Muscle of back (tissue), 3 donors: ENCODE measurements at regions not wholly inside any gene's neighbourhood (a gene's known extent, or its start where the extent isn't known, plus 50 kb on each side); places are given as distances from the start of the nearest gene placed in this dataset.

Source experiments
- DNase-seq, 3 donors: peaks; one replicate each; pipeline versions ENCODE4 v3.0.0 to v3.0.0-alpha.2; 2013

- peak in 1 of 3 donors; percentile 52 for DNase-seq
Measured at GRCh38 chr11:126129727-126130671, 67.3 kb upstream of the CDON start.

GRCh38 chr11:126127898-126128297 lies 65.2 kb upstream of the CDON start:
- DNase-seq, result peak in 1 of 3 donors; percentile 55

GRCh38 chr11:126127284-126127845 lies 64.7 kb upstream of the CDON start:
- no peak for DNase-seq

DNA sequence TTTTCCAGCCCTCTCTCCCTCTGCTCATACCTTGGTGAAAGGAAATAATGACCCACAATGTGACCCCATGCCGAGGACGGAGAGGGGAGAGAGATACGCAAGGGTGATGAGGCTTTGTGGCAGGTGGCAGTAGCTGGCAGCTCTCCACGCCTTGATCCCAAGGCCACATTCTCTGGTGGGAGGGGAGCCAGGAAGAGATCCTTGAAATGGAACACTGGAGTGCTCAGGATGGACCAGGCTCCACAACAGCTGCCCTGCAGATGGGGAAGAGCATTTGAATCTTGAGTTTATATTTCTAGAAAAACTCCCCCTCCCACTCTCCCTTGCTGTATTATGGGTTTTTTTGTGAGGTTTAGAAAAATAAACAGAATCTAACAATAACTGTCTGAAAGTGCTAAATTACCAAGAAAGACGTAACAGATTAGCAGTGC lies 61.6 kb upstream of the CDON start:
- peak in 1 of 3 donors; percentile 65 for DNase-seq

- DNase-seq, result peak in 1 of 3 donors; percentile 66
Measured at GRCh38 chr11:126123686-126124085, 61.0 kb upstream of the CDON start.

DNA sequence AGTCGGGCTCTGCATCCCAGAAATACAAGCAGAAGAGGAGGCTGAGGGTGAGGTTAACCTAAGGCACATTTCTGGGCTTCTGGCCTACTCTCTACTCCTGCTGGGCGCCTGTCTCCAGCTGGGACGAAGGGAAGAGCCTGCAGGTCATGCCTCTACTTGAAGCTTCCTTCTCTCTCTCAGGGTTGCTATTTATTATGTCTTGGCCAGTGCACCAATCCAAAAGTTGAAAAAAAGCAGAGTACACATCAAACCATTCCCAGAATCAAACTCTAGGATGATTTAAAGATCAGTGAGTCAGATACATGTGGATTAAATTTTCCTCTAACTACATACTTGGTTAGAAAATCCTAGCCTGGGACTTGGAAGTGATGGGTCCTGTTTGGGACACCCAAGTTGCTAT lies 60.2 kb upstream of the CDON start:
- DNase-seq, result peak in 1 of 3 donors; percentile 79

- DNase-seq, result no peak
Measured at GRCh38 chr11:126121296-126121695, 58.6 kb upstream of the CDON start.

DNA sequence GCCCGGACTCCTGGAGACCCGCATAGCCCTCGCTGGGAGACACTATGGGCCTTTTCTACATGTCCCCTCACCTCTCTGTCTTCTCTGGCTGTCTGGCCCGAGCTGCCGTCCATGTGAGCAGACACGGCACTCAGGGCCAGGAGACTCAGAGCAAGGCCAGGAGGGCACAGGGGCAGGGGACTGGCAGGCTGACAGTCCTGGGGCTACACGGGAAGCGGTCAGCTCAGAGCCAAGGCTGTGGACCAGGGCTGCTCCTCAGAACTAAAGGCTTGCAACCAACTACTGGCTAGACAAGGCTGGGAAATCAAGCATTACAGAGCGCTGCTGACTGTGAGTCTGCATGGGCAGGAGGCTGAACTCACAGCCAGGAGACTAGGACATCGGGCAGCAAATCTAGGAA lies 56.1 kb upstream of the CDON start:
- no peak for DNase-seq

DNA sequence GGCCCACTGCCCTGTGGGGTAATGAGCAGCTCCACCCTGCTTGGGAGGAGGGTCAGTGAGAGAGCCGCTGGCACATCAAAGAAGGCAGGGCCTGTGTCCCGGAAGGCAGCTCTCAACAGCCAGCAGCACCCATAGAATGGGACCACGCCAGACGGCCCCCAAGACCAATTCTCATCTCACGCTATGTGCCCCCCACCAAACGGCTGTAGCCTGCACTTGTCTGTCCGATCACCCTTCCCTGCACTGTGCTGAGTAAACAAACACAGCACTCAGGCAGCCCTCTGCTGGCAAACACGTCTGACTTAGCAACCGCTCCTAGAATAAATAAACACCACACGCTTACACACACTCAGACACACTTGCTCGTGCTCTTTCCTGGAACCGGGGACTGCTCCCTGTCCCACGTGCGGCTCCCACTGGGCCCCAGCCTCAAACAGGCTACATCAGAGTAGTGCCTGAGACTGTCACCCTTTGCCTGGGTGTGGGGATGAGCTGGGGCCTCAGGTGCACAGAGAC lies 53.2 kb upstream of the CDON start:
- peak; percentile 80 to 93 (median 87) for DNase-seq

DNA sequence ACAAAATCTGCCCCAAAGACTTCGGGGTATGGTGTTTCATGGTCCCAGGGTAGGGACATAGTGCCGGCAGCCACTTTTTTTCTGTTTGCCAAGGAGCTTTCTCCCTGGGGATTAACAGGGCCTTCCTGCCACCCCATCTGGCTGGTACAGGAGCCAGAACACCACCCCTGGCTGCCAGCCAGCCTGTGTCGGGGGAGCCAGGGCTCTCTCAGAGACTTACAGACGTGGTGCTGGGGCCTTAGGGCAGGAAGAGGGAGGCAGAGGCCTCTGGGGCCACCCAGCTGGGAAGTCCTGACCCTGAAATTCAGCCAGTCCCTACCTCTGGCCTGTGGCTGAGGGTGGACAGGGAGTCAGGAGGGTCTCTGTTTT lies 52.4 kb upstream of the CDON start:
- no peak for DNase-seq

DNA sequence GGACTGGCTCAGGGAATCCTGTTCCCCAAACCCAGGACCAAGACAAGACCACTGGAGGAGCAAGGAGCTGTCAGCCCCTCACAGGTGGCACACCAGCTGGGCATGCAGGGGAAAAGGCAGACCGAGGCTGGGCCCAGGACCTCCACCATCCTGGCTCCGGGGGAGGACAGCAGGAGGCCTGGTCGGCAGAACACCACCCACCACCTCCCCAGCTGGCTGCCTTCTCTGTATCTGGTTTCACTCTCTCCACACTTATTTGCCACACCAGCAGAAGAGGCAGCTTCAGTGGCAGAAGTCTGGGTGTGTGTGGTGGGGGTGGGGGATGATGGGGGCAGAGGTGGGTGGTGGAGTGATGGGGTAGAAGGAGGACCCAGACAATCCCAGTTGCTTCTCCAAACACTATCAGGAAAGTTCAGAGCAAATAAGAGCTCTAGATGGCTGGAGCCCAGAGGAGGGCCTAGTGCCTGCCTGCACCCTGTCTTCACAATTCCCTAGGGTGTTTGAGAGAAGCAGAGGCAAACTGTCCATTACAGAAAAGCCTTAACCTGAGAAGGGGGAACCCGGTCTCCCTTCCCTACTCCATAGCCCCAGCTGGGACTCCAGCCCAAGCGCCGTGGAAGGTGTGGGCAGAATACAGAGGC lies 51.9 kb upstream of the CDON start:
- DNase-seq, result no peak

DNA sequence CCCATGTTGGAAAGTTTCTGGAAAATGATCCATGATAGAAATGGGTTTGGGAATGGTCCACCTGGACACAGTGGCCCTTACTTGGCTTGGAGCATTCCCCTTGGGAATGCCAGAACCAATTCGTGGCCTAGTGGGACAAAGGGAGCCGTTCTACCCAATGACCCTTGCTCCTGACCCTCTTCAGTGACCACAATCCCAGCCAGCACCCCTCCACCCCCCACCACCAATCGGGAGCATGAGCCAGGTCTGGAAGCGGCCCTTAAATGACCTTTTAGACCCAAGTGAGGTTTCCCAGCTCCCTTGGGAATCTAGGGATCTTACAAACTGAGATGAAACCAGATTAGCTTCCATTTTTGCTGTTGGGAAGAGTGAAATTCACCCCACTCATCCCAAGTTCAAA lies 51.3 kb upstream of the CDON start:
- DNase-seq, result no peak

GRCh38 chr11:126113515-126113957 lies 50.9 kb upstream of the CDON start:
- DNase-seq, result peak; percentile 70 to 85 (median 83)

- no peak for DNase-seq
Measured at GRCh38 chr11:126113012-126113411, 50.3 kb upstream of the CDON start.

DNA sequence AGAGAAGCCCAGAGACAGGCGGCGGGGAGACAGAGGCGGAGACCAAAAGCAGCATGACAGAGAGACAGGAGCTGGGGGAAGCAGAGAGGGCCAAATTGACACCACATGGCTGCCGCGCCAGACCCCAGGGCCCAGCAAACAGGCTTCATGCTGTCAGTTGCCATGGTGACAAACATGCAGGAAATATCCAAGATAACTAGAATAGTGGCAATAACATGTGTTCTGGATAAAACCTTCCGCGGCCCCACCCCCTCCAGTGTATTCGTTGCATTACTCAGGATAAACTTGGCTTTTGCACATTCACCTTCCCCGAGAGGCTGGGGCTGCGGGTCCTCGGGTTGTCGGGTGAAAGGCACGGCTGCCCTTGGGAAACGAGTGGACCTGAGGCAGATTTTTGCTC lies 49.9 kb upstream of the CDON start:
- peak; percentile 88 to 94 (median 89) for DNase-seq
